GM12874 (cell line): ENCODE measurements at regions not wholly inside any gene's neighbourhood (a gene's known extent, or its start where the extent isn't known, plus 50 kb on each side); places are given as distances from the start of the nearest gene placed in this dataset.

Experiments
- CTCF ChIP-seq: IDR thresholded peaks from 2 replicates; pipeline ENCODE4 v1.5.1; 2011; ENCODE audit warnings: low read depth, mild to moderate bottlenecking, control low read depth, low read length, moderate library complexity; ENCODE audit not compliant: insufficient read depth

GRCh38 chr2:204078003-204078698 lies 141.6 kb downstream of the ICOS start:
- TF ChIP-seq CTCF = no peak

GRCh38 chr2:204081487-204082425 lies 145.2 kb downstream of the ICOS start:
- no peak for TF ChIP-seq CTCF

DNA sequence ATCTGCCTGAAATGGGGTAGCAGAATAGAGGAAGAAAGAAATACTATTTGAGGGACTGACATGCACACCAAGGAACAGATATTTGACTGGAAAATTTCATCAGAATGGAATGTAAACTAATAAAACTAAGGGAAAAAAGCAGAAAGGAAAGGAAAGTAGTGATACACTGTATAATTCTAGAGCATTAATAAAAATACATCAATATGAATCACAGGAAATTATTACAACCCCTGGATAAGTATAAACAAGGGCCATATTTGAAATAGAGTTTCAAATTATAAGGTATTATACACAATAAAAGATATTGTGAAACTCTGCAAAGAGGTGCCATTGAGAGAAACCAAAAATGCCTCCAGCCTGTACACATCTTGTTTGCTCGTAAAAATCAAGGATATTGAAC lies 149.6 kb downstream of the ICOS start:
- TF ChIP-seq CTCF = no peak

DNA sequence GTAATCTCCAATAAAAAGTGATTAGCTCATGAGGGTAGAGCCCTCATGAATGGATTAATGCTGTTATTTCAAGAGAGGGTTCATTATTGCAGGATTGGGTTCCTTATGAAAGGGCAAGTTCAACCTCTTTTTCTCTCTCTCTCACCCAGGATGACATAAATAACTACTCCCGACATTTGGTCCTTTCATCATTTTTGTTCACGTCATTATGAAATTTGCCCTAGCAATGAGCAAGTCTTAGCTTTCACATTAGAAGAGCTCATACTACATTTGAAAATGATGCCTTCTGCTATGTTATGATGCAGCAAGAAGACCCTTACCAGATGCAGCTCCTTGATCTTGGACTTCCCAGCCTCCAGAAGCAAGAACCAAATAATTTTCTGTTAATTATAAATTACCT lies 152.5 kb downstream of the ICOS start:
- TF ChIP-seq CTCF = no peak

- no peak for TF ChIP-seq CTCF
Observed at GRCh38 chr2:204089574-204089973, 153.0 kb downstream of the ICOS start.

GRCh38 chr2:204090021-204090420 lies 153.5 kb downstream of the ICOS start:
- TF ChIP-seq CTCF = no peak

GRCh38 chr2:204104811-204105210 lies 168.2 kb downstream of the ICOS start:
- TF ChIP-seq CTCF = no peak
